Middle frontal gyrus (tissue), 1 donor: ENCODE measurements at regions not wholly inside any gene's neighbourhood (a gene's known extent, or its start where the extent isn't known, plus 50 kb on each side); places are given as distances from the start of the nearest gene placed in this dataset.
"Not testable (repeated sequence)": the region's sequence is repeated elsewhere in the genome, so short reads cannot be mapped to it uniquely, and the experiment has no call there.

Source experiments
- DNase-seq: peaks from one replicate; pipeline ENCODE4 v3.0.0-alpha.2; 2015; ENCODE audit warnings: low spot score; ENCODE audit errors: extremely low spot score

DNA sequence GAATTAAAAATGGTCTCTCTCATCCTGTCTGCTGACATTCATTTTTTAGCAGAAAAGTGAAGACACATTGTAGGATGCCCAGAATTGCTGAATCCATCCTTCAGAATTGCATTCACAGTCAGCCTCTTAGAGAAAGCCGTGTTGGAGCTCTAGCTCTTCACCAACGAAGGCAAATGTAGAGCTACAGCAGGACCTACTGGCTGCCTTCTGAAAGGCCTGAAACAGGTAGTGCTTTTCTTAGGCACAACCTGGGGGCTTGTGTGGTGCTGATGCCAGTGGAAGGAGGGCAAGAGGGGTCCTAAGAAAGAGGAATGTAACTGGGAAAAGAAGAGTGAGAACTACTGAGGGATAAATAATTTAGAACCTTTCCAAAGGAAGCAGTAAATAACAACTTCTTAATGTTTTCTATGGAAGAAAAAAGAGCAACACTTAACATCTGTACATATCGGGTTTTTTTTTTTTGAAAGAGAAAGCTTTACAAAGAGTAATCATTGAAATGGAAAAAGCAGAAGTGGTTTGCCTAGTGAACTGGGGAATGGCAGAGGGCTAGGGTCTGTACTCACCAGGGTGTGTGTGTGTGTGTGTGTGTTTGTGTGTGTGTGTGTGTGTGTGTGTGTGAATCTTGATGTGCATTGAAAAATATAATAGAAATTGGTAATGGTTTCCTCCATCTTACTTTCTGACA, 297.8 kb downstream of the SATB1 start:
- no peak for DNase-seq

DNA sequence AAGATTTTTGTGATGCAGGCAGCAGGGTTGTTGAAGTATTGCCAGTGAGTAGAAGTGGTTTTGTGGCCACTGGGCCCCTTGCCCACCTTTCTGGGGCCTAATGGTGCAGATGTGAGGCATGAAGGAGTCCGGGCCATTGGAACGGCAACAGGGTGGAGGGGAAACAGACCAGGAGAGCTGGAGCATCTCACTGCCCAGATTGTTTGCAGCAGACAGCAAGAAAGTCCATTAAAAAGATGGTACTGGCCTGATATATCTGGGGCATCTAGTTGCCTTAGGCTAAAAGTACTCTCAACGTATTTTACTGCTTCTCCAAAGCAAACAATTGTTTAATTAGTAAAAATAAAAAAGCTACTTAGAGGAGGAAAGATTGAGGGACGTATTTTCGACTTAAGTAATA, 298.4 kb downstream of the SATB1 start:
- no peak for DNase-seq

DNA sequence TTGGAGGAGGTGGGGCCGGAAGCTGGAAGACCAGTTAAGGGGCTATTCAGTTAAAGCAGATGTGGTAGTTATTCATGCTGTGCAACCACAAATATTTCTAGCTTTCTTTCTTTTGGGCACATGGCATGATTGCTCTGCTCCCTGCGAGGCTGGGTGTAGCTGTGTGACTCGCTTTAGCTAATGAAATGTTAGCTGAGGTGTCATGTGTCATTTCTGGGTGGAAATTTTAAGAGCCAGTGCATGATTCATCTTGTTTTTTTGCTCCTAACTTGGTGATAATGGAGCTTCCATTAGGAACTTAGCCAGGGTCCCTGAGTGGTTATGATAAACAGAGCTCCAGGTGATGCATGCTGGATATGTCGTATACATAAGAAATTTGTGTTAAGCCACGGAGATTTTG, 300.6 kb downstream of the SATB1 start:
- no peak for DNase-seq

DNA sequence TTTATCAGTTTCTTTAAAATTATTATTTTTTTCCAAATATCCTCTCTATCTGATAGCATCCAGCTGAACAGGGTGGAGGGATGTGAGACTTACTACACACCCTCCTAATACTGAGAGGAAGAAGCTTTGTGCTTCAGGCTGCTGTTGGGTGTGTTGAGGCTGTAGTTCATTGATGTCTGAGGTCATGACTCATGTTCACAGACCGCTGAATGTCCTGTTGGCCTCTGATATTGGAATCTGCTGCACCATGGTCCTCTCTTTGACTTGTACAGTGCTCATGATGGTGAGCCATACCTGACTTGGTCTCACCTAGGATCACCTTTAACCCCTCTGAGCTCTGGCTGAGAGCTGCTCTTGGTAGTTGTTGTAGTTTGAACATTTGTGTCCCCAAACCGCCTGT, 302.9 kb downstream of the SATB1 start:
- DNase-seq = no peak

DNA sequence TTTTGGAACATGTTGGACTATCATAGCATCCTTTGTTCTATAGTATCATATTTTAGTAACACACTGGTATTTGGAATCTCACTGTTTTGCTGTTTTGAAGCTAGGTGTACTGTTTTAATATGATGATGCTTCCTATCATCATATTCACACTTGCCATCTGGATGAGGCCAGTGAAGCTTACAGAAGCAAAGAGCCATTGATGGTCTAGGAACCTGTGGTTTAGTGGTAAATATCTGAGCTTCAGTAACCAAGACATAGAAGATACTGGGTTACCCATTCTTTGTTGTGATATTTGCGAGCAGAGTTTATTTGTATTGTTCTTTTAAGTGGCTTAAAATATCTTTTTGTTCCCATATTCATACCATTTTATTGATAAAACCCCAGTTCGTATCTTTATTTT, 304.1 kb downstream of the SATB1 start:
- DNase-seq = no peak

DNA sequence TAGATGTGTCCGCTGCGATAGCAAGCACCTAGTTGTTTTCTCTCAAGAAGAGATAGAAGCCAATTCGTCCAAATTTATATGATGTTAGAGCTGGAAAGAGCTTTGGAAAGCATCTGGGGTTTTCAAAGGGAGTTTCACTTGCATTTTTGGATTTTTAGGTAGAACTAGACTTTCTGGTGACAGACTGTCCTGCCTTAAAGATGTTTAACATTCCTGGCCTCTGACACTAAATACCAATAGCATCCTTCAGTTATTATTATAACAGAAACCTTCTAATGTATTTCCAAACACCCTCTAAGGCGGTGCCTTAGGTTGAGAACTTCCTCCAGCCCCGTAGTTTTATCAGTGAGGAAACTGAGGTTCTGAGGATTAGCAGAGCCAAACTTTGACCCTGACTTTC, 305.3 kb downstream of the SATB1 start:
- DNase-seq = no peak

DNA sequence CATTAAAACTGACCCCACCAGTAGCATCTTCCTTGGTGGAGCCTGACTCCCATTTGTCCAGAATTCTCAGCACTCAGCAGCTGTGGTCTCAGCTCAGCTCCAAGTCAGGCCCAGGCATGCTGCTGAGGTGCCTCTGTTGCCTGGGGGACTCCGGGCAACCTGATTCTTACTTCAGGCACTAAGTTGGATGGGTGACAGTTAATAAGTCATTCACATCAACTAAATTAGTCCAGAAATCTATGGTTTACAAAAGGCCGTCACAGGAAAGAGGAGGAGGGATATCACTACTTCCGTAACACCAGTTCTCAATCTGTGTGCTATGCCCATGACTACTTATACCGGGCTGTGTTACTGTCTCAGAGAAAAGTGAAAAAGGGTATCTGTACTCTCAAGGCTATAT, 310.2 kb downstream of the SATB1 start:
- no peak for DNase-seq

DNA sequence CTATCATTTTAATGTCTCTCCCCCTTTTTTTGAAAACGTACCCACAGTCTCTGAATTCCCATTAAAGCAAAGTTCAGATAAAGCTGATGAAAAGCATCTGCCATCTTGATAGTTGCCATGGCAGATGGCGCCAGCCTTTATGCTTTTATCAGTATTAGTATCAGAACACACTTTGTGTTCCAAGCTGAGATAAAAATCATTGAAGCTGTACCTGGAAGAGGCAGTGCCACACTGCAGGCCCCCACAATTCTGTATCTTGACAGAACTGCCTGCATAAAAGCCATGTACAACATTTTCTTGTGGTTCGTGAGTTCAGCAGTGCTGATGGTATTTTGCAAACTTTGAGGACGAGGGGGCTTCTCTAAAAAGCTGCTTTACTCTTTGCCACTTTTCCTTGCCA, 311.7 kb downstream of the SATB1 start:
- DNase-seq = no peak

DNA sequence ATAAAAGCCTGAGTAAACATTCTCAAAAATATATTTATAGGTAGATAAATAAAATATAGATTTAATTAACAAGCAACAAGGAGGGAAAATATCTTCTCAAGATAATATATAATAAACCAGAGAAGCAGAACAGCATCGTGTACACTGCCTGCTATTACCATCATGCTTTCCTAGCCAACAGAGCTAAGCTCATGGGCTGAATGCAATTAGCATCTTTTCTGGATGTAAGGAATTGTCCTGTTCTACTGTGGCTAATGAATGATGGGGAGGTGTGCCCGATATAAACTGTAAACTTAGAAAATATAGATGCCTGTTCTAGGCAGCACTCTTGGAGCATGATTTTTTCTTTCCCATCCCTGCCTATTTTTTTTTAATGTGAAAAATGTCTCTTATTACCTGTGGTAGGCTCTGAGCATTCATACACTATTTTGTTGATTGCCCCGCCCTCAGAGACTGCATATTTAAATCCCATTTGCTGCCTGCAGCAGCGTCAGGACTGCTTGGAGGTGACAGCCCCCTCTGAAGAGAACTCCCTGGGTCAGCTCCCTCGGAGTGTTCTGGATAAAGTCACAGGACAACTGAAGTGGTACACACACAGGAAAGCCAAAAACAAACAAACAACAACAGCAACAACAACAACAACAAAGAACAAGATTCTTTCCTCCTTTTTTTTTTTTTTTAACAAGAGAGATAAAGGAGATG, 312.3 kb downstream of the SATB1 start:
- DNase-seq = no peak

DNA sequence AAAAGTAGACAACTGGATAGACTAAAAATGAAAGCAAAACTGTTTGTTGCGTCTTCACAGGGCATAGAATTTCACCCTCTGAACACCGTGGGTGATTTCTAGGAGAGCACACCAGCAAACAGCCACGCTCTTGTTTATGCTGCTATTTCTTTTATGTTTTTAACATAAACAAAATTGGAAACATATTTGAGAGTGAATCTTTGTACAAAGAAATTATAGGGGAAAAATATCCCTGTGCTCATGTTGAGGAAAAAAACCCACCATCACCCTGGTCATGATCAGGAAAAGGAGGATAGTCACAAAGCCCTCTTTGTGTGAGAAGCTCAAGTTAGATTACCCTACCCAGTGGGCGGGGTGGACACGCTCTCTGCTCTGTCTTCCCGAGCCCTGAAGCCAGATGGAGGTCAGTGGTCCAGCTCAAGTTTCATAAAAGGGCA, 313.3 kb downstream of the SATB1 start:
- DNase-seq = no peak

DNA sequence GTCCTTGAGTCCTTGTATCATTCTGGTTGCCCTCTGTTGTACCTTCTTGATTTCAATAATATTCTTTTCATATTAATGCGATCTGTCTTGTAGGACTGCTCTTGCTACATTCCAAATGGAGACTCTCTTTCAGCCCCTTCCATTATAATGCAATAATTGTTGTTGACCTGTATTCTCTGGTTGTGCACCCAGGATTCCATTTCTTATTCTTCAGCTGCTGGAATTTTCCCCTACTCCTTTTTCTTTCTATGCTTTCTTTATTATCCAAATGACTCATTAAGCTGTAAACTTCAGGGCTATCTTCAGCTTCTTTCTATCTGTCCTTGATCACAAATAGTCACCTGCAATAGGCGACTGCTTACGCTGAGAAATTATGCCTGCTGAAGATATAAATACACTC, 321.5 kb downstream of the SATB1 start:
- no peak for DNase-seq

DNA sequence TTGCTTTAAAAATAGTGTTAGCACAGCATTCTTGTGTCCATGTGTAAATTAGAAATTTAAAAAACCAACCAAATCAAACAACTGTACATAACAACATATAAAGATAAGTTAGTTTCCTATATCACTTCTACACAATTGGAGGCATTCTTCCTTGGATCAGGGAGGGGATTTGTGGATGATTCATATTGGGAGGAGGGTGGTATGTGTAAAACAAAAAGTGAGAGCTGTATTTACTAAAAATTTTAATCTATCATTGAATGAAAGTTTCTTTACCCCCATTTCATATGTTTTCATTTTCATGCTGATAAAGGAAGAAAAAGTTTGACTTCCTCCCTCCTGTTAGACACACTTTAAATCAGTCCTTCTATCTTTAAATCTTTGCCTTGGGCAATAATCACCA, 325.0 kb downstream of the SATB1 start:
- DNase-seq = no peak

DNA sequence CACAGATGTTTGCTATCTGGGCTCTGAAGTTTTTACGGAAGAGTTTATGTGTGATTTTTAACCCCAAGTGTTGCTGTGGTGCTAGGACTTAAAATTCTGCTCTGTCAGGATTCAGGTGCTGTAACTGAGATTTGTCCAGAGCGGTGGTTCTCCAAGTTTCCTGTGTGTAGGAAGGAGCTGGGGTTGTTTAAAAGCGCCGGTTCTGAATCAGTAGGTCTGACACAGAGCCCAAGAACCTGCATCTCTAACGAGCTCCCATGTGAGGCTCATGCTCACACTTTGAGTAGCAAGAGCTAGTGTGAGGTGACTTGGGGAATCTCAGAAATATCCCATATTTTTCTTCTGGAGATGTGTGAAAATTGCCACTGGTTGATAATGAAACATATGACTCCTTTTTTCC, 325.5 kb downstream of the SATB1 start:
- DNase-seq = no peak

DNA sequence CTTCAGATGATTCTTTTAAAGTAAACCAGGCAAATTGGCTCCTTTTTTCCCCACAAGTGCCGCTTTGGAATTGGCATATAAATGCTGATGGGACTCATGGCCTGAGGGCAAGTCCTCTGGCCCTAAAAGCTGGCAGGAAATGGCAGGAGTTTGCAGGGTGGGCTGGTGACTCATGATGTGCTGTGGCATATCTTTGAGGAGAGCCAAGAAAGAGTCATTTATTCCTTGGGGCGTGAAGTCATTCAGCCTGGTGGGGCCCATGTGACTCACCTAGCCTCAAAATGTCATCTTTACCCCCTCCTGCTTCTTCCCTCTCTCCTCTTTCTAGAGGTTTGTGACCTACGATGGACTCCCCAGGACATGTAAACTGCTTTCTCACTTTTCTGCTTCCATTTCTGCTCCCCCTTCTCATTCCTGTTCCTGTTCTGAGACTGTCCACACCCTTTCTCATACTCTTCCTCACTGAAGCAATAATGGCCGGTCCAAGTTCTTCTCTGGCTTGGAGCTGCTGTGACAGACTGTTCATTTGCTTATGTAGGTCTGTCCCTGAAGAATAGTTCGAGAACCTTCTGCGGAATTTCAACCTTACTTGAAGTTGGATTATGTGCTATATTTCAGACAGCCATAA, 326.1 kb downstream of the SATB1 start:
- DNase-seq = no peak

DNA sequence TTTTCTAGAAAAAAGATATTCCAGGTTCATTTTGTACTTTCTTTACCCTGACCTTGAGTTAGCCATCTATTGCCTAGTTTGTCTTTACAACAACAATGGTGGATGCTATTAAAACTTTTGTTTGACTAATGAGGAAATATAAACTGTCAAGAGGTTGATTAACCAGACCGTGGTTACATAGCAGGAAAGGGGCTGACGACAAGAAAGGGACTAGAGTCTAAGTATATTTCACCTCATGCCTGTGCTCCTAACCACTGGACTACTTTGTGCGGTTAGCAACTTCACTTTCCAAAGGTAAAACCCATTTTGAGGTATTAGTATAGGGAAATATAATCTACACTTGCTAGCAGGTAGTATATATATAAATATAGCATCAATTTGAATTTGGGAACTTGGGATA, 327.1 kb downstream of the SATB1 start:
- DNase-seq = no peak

DNA sequence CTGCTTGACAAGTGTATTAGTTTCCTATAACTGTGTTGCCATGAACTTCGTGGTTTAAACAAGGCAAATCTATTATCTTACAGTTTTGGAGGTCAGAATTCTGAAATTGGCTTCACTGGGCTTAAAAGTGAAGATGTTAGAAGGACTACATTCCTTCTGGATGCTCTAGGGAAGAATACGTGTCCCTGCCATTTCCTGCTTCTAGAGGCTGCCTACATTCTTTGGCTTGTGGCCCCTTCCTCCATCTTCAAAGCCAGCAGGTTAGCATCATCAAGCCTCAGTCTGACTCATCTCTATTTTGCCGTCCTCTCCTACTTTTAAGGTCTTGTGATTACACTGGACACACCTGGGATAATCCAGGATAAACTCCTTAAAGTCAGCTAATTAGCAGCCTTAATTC, 327.7 kb downstream of the SATB1 start:
- no peak for DNase-seq

DNA sequence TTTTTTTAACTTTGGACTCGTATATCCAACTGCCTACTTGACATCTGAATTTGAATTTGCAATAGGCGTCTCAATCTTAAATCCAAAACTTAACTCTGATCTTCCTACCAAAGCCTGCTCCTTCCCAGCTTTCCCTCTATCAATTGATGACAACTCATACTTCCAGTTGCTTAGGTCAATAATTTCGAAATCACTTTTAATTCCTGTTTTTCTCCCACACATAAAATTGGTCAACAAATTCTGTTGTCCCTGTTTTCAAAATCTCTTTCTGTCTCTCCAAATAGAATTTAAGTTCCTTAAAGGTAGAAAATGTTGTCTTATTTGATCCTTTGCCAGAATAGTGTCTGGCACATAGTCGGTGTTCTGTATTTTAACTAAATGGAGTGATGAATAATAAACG, 332.4 kb downstream of the SATB1 start:
- no peak for DNase-seq

DNA sequence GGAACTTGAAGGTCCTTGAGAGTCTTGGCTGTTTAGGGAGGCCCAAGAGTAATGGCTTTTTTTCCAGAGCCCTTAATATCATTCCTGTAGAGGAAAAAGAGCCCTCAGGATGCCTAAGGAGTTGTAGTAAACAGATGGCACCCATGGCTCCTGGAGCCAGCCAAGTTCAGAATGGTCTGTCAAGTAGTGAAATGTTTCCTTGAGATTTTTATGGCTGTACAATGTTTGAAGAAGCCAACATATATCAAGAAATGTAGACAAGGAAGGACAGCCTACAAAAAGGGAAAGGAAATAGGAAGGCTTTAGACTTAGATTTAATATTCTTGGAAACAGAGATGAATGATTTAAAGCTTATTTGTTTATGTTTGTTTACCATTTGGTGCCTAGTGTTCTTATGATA, 334.8 kb downstream of the SATB1 start:
- DNase-seq = no peak

DNA sequence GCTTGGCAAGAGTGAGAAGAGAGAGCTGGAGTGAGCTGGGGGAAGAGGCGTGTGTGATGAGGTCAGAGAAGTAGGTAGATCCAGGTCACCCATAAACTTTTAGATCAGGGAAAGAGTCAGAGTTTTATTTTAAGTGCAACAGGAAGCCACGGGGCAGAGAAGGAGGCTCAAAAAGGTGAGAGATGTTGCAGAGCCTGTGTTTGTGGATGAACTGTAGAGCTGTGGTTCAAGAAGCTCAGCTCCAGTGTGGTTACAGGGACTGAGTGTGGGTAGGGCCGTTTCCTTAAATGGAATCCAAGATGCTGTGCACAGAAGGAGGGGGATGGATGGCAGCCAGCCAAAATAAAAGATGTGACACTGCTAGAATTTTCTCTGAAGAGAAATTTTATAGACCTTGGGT, 337.2 kb downstream of the SATB1 start:
- DNase-seq = no peak

DNA sequence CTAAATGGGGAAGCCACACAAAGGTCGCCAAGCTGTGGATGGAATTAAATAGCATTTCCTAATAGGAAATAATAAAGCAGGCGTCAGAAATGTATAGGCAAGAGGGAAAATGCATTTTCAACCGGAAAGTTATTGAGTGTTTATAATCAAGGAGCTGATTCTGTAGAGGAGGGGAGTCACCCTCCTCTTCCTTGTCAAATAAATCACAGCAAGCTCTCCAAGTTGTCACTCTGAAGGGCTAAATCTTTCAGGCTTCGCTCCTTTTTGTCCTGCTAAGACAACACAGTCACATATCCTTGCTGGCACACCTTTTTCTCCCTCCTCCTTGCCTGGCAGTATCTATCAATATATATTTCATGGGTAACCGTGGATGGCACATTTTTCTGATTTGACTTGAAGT, 338.4 kb downstream of the SATB1 start:
- DNase-seq = no peak

DNA sequence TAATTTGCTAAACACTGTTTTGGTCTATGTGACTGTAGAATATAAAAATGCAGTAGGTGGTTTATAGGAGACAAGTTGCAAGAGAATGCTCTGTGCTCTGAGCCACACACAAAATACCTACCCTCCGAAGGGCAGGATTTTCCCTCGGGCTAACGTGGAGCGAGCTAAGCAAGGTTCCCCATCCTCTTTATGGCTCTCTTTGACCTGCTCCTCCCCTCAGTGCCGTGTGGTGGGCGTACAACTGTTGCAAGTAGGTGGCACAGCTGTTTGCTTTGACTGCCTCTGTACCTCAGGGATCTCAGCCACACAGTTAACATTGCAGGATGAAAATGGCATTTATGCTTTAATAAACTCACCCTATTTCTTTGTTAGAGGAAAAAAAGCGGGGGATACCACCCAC, 339.1 kb downstream of the SATB1 start:
- no peak for DNase-seq

DNA sequence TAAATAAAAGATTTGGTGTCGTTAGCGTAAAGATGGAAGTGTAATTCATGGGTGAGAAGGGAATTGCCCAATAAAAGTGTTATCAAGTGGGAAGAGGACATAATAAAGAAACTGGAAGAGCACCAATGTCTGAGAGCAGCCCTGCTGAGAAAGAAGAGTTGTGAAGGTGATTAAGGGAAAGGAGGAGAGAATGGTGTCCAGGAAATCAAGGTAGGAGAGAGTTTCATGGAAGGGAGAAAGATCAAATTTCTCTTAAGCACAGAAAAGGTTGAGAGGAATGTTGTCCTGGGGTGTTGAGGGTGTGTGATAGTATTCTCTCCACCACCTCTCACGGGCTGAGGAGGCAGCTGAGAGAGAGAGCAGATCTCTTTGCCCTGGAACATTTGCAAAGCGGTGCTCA, 339.7 kb downstream of the SATB1 start:
- DNase-seq = no peak

DNA sequence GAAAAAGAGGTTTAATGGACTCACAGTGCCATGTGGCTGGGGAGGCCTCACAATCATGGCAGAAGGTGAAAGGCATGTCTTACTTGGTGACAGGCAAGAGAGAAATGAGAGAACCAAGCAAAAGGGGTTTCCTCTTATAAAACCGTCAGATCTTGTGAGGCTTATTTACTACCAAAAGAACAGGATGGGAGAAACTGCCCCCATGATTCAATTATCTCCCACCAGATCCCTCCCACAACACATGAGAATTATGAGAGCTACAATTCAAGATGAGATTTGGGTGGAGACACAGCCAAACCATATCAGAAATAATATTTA, 340.8 kb upstream of the TBC1D5 start:
- DNase-seq = not testable (repeated sequence)
